DMS 273 treated with DMSO at 0.1 percent for 48 hours (cell line): ENCODE measurements at regions not wholly inside any gene's neighbourhood (a gene's known extent, or its start where the extent isn't known, plus 50 kb on each side); places are given as distances from the start of the nearest gene placed in this dataset.

Experiments
- DNase-seq: peaks from one replicate; lab custom pipeline; 2025; lab: John Stamatoyannopoulos, UW

- no peak for DNase-seq
Measured at GRCh38 chr15:79661411-79661810, 229.3 kb downstream of the MINAR1 start.

- DNase-seq, result no peak
Measured at GRCh38 chr15:79673416-79674123, 223.2 kb downstream of the MTHFS start.

- DNase-seq, result no peak
Measured at GRCh38 chr15:79674124-79674465, 222.7 kb downstream of the MTHFS start.

- no peak for DNase-seq
Measured at GRCh38 chr15:79675982-79676381, 220.8 kb downstream of the MTHFS start.

GRCh38 chr15:79676621-79677020, 220.2 kb downstream of the MTHFS start:
- no peak for DNase-seq

- no peak for DNase-seq
Measured at GRCh38 chr15:79677241-79677640, 219.6 kb downstream of the MTHFS start.

- no peak for DNase-seq
Measured at GRCh38 chr15:79678032-79678701, 218.6 kb downstream of the MTHFS start.

- DNase-seq, result no peak
Measured at GRCh38 chr15:79680720-79681119, 216.1 kb downstream of the MTHFS start.

- no peak for DNase-seq
Measured at GRCh38 chr15:79682285-79682684, 214.5 kb downstream of the MTHFS start.

- DNase-seq, result no peak
Measured at GRCh38 chr15:79682851-79683288, 213.9 kb downstream of the MTHFS start.

- no peak for DNase-seq
Measured at GRCh38 chr15:79689030-79689429, 207.8 kb downstream of the MTHFS start.

- no peak for DNase-seq
Measured at GRCh38 chr15:79700951-79701480, 195.8 kb downstream of the MTHFS start.

- no peak for DNase-seq
Measured at GRCh38 chr15:79702621-79703020, 194.2 kb downstream of the MTHFS start.

GRCh38 chr15:79721256-79721655, 175.6 kb downstream of the MTHFS start:
- no peak for DNase-seq

GRCh38 chr15:79724312-79724711, 172.5 kb downstream of the MTHFS start:
- no peak for DNase-seq

- DNase-seq, result no peak
Measured at GRCh38 chr15:79724804-79725203, 172.0 kb downstream of the MTHFS start.

GRCh38 chr15:79728867-79729266, 167.9 kb downstream of the MTHFS start:
- DNase-seq, result no peak

- DNase-seq, result no peak
Measured at GRCh38 chr15:79736435-79737000, 160.3 kb downstream of the MTHFS start.

- DNase-seq, result no peak
Measured at GRCh38 chr15:79738143-79738542, 158.7 kb downstream of the MTHFS start.

GRCh38 chr15:79740561-79740960, 156.3 kb downstream of the MTHFS start:
- no peak for DNase-seq

- DNase-seq, result no peak
Measured at GRCh38 chr15:79743032-79743431, 153.8 kb downstream of the MTHFS start.

- DNase-seq, result peak; percentile 0
Measured at GRCh38 chr15:79744485-79744884, 152.3 kb downstream of the MTHFS start.

GRCh38 chr15:79756365-79756764, 140.4 kb downstream of the MTHFS start:
- DNase-seq, result no peak
